Right hindlimb (tissue), 1 donor: ENCODE measurements at regions not wholly inside any gene's neighbourhood (a gene's known extent, or its start where the extent isn't known, plus 50 kb on each side); places are given as distances from the start of the nearest gene placed in this dataset.

Experiments
- DNase-seq: peaks from one replicate; pipeline ENCODE4 v3.0.0-alpha.2; 2018

DNA sequence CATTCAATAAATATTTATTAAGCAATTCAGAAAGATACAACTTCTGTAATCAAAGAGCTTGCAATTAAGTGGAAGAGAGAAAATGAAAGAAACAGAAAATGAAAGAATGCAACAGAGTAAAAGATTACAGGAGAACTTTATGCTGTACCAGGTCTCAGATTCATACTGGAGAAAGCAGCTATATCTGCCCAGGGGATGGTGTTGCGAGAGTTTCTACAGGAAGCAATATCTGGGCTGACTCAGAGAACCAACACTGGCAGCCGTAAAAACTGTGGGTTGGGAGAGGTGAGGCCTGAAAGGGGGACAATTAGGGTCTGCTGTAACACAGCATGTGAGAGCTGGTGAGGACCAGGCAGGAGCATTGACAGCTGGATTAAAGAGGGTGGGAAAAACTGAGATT lies 256.7 kb upstream of the TCF21 start:
- DNase-seq: no peak

GRCh38 chr6:133632906-133633305 lies 256.0 kb upstream of the TCF21 start:
- DNase-seq: no peak

DNA sequence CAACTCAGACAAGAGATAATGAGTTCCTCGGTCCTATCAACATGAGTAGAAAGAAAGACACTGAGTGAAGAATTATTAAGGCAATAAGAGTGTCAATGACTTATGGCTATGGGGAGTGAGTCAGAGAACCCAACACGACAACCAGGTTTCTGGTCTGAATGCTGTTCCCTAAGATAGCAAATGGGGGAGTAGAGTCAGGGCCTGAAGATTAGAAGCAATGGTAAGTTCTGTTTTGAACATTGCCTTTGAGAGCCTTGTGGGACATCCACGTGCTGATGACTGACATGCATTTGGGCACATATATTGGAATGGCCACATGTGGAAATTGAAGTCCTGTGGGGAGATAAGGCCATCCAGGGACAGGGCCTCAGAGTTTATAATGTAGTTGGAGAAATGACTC lies 254.4 kb upstream of the TCF21 start:
- DNase-seq: no peak

- no peak for DNase-seq
Observed at GRCh38 chr6:133635447-133635846, 253.5 kb upstream of the TCF21 start.

DNA sequence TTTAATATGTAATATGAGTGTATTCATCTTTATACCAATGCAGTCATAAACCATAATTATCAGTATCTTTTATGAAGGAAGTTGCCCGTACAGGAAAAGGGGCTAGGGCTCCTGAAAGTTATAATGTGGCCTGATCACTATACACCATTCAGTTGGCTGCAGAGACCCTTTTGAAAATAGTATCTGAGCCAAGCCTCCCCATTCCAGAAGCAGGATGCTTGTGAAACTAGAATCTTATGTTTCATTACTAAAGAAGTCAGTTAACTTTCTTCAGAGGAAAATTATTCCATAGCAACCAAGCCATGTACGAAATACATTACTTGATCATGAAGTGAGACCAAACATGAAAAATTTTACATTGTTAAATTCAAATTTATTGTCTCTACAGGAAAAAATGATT lies 251.5 kb upstream of the TCF21 start:
- DNase-seq: no peak

GRCh38 chr6:133637874-133638273 lies 251.0 kb upstream of the TCF21 start:
- no peak for DNase-seq

- no peak for DNase-seq
Observed at GRCh38 chr6:133641104-133641503, 247.8 kb upstream of the TCF21 start.

DNA sequence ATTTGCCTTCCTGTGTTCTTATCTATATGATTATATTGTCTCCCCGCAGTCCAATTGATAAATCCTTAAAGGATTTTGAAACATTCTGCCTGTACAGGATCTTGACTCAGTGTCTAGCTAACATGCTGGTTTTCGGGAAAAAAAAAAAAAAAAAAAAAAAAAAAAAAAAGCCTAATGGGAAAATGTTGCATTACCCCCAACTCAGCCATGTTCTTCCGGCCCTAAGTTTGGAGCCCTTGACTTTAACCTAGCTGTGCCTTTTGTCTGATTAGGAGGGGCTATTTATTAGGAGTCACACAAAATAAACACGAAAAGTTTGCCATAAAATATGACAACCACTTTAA lies 244.4 kb upstream of the TCF21 start:
- DNase-seq: no peak

GRCh38 chr6:133644892-133645619 lies 243.9 kb upstream of the TCF21 start:
- peak; percentile 37 for DNase-seq

- no peak for DNase-seq
Observed at GRCh38 chr6:133645966-133646740, 242.8 kb upstream of the TCF21 start.

- DNase-seq: no peak
Observed at GRCh38 chr6:133648581-133648980, 240.3 kb upstream of the TCF21 start.

DNA sequence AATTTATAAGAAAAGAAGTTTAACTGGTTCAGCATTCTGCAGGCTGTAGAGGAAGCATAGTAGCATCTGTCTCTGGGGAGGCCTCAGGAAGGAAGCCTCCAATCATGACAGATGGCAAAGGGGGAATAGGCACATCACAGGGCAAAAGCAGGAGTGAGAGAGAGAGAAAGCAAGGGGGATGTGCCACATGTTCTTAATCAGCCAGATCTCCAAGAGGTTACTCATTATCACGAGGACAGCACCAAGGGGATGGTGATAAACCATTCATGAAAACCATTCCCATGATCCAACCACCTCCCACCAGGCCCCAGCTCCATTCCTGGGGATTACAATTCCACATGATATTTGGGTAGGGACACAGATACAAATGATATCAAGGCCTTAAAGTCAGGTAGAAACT lies 217.5 kb upstream of the TCF21 start:
- no peak for DNase-seq

DNA sequence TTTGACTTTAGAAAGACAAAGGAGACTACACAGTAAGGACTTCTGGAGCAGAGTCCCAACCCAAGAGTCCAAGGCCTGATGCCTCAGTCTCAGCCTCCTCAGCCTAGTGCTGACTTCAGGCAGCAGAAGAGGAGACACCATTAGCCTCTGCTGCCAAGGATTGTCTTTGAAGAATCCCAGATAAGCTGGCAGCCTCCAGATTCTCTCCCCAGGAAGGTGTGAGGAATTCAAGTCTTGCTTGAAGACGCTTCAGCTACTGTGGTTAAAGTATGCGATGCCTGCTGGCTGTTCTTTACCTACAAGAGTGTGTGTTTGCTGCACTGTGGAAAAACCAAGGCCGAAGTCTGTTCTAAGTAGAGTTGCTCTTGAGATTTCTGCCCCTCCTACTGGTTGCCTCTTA lies 215.9 kb upstream of the TCF21 start:
- no peak for DNase-seq

DNA sequence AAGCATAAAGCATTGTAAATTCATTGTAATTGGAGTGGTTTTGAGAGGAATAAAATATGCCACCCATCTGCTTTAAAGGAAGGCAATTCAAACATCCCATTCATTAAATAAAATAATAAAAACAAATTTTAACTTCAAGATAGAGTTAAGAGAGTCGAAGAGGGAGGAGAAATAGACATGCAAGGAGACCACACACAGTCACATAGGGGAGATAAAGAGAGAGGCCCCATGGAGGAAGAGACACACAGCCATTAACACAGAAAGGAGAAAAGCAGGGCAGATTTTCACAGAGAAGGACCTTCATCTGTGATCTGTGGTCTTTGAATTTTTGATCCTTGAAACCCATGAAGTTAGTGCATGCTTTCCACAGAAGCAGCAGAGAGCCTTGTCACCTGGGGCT lies 214.3 kb upstream of the TCF21 start:
- no peak for DNase-seq

- DNase-seq: no peak
Observed at GRCh38 chr6:133680994-133681393, 207.9 kb upstream of the TCF21 start.

DNA sequence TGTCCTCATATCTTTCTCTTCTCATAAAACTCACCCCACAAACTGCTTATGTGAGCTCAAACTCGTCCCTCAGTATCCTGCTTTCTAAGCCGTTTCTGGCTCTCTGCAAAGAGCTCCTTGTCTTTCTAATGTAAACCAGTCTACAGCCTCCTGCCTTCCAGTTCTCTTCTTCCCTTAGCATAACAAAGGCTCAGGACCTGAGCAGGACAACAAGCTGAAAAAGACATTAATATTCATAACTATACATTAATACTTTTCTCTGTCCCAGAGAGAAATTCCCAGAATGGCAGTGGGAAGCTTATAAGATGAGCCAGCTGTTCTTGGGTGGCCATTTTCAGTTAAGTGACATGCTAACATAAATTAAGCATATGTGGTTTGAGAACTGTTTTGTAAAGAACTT lies 207.0 kb upstream of the TCF21 start:
- DNase-seq: no peak

- DNase-seq: no peak
Observed at GRCh38 chr6:133682506-133683307, 206.2 kb upstream of the TCF21 start.

DNA sequence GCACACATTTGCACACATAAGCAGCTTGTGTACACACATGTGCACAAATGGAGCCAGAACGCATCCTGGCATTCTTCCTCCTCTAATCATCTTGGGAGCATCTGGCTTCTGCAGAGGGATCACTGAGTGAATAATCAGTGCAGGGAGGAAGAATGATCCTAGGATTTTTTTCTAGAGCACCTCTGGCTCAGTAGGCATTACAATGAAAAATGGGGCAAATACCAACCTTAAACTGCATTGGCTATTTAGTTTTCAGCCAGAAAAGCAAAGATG lies 205.7 kb upstream of the TCF21 start:
- DNase-seq: no peak

DNA sequence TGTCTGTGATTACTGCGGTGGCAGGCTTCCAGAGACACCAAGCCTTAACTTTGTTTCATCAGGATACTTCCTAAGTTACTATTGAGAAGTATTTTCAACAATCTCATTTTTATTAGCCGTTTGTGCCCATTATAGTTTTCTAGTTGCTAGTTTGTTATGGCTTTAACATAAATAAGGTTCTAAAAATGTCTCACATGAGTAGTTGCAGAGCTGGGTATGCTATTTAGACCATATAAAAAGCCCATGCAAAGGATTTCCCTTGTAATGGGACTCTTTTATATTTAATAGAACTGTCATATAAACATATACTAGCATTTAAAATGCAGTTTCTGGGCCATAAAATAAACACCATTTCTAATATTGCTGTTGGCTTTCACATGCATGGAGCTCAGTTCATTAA lies 205.3 kb upstream of the TCF21 start:
- DNase-seq: no peak

GRCh38 chr6:133688705-133689492 lies 200.0 kb upstream of the TCF21 start:
- DNase-seq: no peak

DNA sequence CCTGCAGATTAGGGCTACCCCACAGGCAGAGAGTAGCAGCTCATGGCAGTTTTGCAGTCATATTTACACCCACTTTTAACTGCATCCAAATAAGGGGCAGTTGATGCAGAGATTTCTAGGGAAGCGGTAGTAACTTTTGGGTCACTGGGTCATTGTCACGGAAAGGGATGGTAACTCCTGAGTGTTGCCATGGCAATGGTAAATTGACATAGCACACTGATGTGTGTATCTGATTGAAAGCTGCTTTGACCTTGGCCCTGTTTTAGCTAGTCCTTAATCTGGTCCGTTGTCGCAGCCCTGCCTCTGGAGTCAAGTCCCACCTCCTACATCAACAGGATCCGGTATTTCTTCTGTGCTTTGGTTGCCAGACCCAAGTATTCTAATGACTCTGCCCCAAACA lies 199.1 kb upstream of the TCF21 start:
- no peak for DNase-seq

- DNase-seq: no peak
Observed at GRCh38 chr6:133693565-133693964, 195.3 kb upstream of the TCF21 start.

DNA sequence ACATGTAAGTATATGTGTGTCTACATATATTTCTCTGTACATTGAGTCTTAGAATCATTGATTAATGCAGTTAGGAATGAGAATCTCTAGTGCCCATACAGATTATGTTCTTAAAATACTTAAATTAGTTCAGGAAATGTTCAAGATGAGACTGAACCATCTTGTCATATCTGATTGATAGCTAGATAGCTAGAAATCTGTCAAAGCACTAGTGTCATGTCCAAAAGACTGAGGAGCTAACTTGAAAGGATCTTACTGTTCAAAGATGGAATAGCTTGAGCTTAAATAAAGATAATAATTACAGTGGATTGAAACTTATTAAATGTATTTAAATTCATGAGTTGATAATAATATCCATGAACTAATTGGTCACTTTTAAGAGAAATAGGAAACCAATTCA lies 191.7 kb upstream of the TCF21 start:
- no peak for DNase-seq
